ENCODE measurements at regions not wholly inside any gene's neighbourhood (a gene's known extent, or its start where the extent isn't known, plus 50 kb on each side); places are given as distances from the start of the nearest gene placed in this dataset.

DNA sequence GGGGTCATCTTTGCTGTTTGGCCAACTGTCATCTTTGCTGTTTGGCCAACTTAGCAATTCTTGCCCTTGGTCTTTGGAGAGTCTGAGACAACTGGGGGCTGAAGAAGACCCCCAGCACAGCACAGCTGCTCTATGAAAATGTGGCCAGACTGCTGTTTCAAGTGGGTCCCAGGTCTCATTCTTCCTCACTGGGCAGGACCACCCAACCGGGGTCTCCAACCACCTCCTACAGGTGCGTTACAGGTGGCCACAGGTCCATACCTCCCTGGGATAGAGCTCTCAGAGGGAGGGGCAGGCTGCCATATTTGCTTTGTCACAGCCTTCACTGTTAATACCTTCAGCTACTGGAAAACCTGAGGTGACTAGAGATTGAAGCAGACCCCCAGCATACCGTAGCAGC, 82.1 kb upstream of the TCEAL2 start:
- no peaks in the 10 kb centered on the region for H3K36me3 ChIP-seq (ENCODE audit: control insufficient read depth, insufficient read depth, low read length)
- H3K27me3 ChIP-seq (replicated peaks; ENCODE audit: control insufficient read depth, insufficient read depth, low read length) = no peaks in the 10 kb centered on the region
- H3K27me3 Mint-ChIP-seq (ENCODE audit: insufficient read depth, unreplicated experiment) = no peaks in the 10 kb centered on the region
- no peak overlapping the region for H3K4me3 Mint-ChIP-seq (ENCODE audit: unreplicated experiment)
- no peaks in the 10 kb centered on the region for H3K9me3 Mint-ChIP-seq (ENCODE audit: unreplicated experiment)
- ChIA-PET POLR2A (no interaction called here), CTCF (no interaction called here)
- no peak overlapping the region for H3K27ac Mint-ChIP-seq (ENCODE audit: unreplicated experiment)
- no peaks in the 10 kb centered on the region for H3K36me3 Mint-ChIP-seq (ENCODE audit: insufficient read depth, unreplicated experiment)
- DNase-seq = no peak
- H3K9me3 ChIP-seq = no peaks in the 10 kb centered on the region
- no peaks in the 10 kb centered on the region for H3K4me1 Mint-ChIP-seq (ENCODE audit: low read depth, unreplicated experiment)
- no peak overlapping the region for H3K4me3 ChIP-seq (ENCODE audit: low read depth, low read length)
- no TSS peak for BruUV-seq (replicated peaks)
- TF ChIP-seq, protein P1, sequence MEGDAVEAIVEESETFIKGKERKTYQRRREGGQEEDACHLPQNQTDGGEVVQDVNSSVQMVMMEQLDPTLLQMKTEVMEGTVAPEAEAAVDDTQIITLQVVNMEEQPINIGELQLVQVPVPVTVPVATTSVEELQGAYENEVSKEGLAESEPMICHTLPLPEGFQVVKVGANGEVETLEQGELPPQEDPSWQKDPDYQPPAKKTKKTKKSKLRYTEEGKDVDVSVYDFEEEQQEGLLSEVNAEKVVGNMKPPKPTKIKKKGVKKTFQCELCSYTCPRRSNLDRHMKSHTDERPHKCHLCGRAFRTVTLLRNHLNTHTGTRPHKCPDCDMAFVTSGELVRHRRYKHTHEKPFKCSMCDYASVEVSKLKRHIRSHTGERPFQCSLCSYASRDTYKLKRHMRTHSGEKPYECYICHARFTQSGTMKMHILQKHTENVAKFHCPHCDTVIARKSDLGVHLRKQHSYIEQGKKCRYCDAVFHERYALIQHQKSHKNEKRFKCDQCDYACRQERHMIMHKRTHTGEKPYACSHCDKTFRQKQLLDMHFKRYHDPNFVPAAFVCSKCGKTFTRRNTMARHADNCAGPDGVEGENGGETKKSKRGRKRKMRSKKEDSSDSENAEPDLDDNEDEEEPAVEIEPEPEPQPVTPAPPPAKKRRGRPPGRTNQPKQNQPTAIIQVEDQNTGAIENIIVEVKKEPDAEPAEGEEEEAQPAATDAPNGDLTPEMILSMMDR (IDR thresholded peaks at IDR 0.05; ENCODE audit: insufficient read depth in 1 of 2, low read depth in 1 of 2, low read length in 1 of 2, severe bottlenecking in 1 of 2, unreplicated experiment in 1 of 2) = no peak
- intact Hi-C loops (cut with micrococcal nuclease; ENCODE audit: unreplicated experiment) = no loop called here
- H3K4me1 ChIP-seq = no peaks in the 10 kb centered on the region

DNA sequence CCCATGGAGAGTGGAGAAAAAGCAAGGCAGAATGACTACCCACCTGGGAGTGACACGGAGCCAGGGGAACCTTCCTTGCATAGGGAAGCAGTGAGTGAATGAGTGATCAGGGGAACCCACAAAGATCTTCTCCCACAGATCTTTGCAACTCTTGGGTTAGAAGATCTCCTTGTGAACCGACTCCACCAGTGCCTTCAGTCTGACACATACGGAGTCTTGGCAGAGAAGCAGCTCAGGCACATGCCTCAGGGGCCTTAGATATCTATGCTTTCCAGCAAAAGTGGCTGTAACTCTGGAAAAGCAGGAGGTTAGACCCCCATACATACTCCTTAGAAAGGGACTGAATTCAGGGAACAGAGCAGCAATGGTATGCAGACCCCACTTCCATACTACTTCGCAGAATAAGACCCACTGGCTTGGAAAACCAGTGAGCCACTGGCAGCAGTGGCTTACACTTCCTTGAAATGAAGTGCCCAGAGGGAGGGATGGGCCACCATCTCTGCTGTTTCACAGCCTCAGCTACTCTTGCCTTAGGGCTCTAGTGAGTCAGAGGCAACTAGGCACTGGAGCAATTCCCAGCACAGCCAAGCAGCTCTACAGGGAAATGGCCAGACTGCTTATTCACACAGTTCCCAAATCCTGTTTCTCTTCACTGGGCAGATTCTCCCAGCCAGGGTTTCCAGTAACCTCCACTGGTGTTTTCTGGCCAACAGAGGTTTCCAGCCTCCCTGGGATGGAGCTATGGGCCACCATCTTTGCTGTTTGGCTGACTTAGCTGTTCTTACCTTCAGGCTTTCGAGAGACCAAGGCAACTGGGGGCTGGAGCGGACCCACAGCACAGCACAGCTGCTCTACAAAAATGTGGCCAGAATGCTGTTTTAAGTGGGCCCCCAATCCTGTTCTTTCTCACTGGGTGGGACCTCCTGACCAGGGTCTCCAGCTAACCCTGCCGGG, 82.8 kb upstream of the TCEAL2 start:
- no peaks in the 10 kb centered on the region for H3K36me3 Mint-ChIP-seq (ENCODE audit: insufficient read depth, unreplicated experiment)
- POLR2A ChIA-PET = no interaction called here
- BruUV-seq (replicated peaks) = no TSS peak
- Histone ChIP-seq H3K27me3 (replicated peaks; ENCODE audit: control insufficient read depth, insufficient read depth, low read length) (no peaks in the 10 kb centered on the region), H3K9me3 (no peaks in the 10 kb centered on the region), H3K4me3 (ENCODE audit: low read depth, low read length) (no peak overlapping the region), H3K36me3 (ENCODE audit: control insufficient read depth, insufficient read depth, low read length) (no peaks in the 10 kb centered on the region), H3K4me1 (no peaks in the 10 kb centered on the region)
- H3K4me1 Mint-ChIP-seq (ENCODE audit: low read depth, unreplicated experiment) = no peaks in the 10 kb centered on the region
- no peak overlapping the region for H3K27ac Mint-ChIP-seq (ENCODE audit: unreplicated experiment)
- no peaks in the 10 kb centered on the region for H3K27me3 Mint-ChIP-seq (ENCODE audit: insufficient read depth, unreplicated experiment)
- TF ChIP-seq, protein P1 (IDR thresholded peaks at IDR 0.05; ENCODE audit: insufficient read depth in 1 of 2, low read depth in 1 of 2, low read length in 1 of 2, severe bottlenecking in 1 of 2, unreplicated experiment in 1 of 2) = no peak
- intact Hi-C loops (cut with micrococcal nuclease; ENCODE audit: unreplicated experiment) = no loop called here
- CTCF ChIA-PET = no interaction called here
- no peaks in the 10 kb centered on the region for H3K9me3 Mint-ChIP-seq (ENCODE audit: unreplicated experiment)
- H3K4me3 Mint-ChIP-seq (ENCODE audit: unreplicated experiment) = no peak overlapping the region
- DNase-seq = no peak

DNA sequence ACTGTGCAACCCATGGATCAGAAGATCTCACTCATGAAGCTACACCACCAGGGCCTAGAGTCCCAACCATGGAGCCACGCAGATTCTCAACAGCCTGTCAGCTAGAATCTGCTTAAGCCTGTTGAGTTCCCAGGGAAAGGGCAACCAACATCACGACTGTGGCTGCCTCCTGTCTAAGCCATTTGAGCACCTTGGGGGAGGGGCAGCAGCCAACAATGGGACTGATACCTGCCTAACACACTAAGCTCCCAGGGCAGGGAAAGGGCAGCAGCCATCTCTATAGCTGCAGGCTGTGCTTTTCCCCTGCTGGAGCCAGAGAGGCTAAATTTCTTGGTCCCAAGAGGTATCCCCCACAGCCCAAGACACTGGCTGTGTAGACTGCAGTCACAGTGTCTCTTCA, 96.5 kb upstream of the TCEAL2 start:
- no peaks in the 10 kb centered on the region for H3K9me3 ChIP-seq
- TF ChIP-seq, protein P1 (IDR thresholded peaks at IDR 0.05; ENCODE audit: insufficient read depth in 1 of 2, low read depth in 1 of 2, low read length in 1 of 2, severe bottlenecking in 1 of 2, unreplicated experiment in 1 of 2) = no peak
- no TSS peak for BruUV-seq (replicated peaks)
- Mint-ChIP-seq H3K9me3 (ENCODE audit: unreplicated experiment) (peaks cover 7% of the 10 kb centered on the region), H3K4me1 (ENCODE audit: low read depth, unreplicated experiment) (no peaks in the 10 kb centered on the region), H3K36me3 (ENCODE audit: insufficient read depth, unreplicated experiment) (no peaks in the 10 kb centered on the region), H3K27ac (ENCODE audit: unreplicated experiment) (no peak overlapping the region), H3K4me3 (ENCODE audit: unreplicated experiment) (no peak overlapping the region), H3K27me3 (ENCODE audit: insufficient read depth, unreplicated experiment) (no peaks in the 10 kb centered on the region)
- H3K4me3 ChIP-seq (ENCODE audit: low read depth, low read length) = no peak overlapping the region
- no peaks in the 10 kb centered on the region for H3K27me3 ChIP-seq (replicated peaks; ENCODE audit: control insufficient read depth, insufficient read depth, low read length)
- CTCF ChIA-PET = no interaction called here
- POLR2A ChIA-PET = no interaction called here
- no peaks in the 10 kb centered on the region for H3K4me1 ChIP-seq
- DNase-seq = no peak
- H3K36me3 ChIP-seq (ENCODE audit: control insufficient read depth, insufficient read depth, low read length) = no peaks in the 10 kb centered on the region
- intact Hi-C loops (cut with micrococcal nuclease; ENCODE audit: unreplicated experiment) = no loop called here

Data from Caco-2 (cell line).